ENCODE measurements at regions not wholly inside any gene's neighbourhood (a gene's known extent, or its start where the extent isn't known, plus 50 kb on each side); places are given as distances from the start of the nearest gene placed in this dataset.
"Not testable (repeated sequence)": the region's sequence is repeated elsewhere in the genome, so short reads cannot be mapped to it uniquely, and the experiment has no call there.

DNA sequence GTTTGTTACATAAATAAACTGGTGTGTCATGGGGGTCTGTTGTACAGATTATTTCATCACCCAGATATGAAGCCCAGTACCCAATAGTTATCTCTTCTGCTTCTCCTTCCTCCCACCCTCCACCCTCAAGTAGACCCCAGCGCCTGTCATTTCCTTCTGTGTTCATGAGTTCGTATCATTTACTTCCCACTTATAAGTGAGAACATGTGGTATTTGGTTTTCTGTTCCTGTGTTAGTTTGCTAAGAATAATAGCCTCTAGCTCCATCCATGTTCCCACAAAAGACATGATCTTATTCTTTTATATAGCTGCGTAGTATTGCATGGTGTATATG lies 185.4 kb downstream of the PSMG1 start:
- DNase-seq, result not testable (repeated sequence)

DNA sequence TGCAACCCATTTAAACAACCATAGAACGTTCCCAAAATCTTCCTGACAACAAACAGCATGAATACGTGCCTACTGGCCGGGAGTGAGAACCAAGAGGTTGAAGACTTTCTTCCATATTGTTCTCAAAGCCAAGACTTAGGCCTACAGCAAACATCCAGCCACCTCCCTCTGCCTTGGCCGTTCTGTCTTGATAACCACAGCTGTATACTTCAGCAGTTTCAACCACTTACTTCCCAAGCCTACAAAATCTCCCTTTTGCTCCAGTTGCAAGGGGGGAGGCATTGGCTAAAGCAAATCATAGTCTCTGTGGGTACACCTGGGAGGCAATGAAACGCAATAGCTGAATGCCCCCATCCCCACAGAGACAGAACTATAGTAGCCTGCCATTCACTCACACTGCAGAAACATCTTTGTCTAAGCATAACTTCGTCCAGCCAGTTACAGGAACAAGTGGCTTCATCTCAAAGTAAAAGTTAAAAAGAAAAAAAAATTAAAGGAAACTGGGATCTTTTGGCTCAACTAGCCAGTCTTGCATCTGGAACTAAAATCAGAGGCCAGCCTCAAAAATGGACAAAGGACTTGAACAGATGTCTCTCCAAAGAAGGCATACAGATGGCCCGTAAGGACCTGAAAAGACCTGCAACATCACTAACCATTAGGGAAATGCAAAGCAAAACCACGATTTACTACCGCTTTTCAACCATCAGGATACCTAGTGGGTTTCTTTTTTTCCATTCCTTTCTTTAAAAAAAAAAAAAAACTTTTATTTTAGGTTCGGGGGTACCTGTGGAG lies 186.0 kb downstream of the PSMG1 start:
- no peak for DNase-seq

DNA sequence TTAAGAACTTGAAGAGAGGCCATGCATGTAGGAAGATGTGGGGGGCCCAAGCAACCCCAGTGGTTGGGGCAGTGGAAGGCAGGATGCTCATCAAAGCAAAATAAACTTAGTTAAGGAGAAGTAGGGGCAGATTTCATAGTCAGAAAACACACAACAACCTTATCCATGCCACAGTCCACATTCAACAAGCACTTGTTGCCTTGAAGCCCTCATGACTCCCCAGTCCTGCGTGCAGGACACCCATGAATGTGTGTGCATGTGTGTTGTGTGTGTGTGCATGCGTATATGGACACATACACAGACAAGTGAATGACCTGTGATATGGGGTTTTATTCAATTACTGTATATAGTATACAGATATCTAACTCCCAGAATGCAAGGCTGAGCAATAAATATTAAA lies 186.9 kb downstream of the PSMG1 start:
- no peak for DNase-seq

DNA sequence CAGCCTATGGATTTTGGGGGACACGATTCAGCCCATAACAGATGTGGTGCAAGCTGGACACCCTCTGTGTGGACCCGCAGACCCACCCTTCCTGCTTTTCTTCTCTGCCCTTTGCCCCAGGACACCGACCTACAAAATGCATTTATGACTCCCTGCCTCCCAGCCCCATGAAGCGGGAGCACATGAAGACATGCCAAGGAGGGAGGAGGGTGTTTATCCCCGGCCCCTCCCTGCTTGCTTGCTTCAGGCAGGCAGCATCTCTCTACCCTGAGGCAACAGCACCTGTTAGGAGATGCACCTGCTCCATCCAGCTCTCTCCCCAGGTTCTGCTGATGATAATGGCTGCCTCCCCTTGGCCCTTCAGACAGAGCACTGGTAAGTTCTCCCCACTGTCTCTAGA lies 187.5 kb downstream of the PSMG1 start:
- no peak for DNase-seq

DNA sequence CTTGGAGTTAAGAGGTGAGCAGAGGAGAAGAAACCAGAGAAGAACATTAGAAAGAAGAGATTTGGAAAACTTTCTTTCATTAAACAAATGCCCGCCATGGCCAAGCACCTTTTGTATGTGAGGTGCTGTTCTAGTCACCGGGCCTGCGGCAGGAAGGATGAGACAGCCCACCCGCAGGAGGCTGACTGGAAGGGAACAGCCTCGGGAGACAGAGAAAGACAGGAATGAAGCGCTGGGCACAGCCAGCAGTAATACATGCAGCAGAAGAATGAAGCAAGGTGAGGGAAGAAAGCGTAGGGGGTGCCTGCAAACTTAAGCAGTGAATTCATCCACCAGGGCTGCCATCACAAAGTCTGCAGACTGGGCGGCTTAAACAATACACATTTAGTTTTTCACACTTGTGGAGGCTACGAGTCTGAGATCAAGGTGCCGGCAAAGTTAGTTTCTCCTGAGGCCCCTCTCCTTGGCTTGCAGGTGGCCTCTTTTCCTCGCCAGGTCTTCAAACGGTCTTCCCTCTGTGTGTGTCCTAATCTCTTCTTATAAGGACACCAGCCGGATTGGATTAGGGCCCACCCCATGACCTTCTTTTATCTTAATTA lies 188.1 kb downstream of the PSMG1 start:
- no peak for DNase-seq

DNA sequence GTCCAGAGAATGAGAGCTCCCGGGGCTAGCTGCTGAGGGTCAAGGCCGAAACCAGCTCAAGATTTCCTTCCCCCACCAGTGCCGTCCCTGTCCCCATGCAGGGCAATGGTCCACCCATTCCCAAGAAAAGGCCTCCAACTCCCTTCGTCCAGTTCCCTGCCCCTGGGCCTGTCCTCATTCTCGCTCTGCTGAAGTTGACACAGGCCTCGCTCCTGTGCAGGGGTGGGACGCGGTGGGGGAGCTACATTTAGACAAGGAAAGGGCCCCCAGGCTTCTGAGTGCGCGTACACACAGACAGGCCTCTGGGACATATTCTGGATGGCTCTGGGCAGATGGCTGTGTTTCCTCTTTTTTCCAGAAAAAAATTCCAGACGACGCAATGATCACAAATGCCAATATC lies 188.3 kb downstream of the ETS2 start:
- DNase-seq, result no peak

DNA sequence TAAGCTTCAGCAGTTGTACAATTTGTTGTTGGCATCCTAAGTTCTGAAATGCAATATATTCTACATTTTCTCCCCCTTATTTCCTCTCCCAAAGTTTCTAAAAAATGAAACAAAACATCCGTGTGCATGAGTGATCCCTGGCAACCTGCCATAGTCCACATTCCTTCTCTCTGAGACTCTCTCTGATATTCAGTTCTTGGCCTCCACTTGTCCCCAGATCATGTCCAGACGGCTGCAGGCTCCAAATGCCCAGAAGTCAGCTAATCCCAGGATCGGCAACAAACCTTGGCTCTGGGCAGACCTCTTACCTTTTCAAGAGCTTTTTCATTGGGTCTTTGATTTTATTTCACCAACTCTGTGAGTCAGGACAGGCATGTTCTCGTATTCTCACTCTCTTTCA lies 187.8 kb downstream of the ETS2 start:
- DNase-seq, result no peak

DNA sequence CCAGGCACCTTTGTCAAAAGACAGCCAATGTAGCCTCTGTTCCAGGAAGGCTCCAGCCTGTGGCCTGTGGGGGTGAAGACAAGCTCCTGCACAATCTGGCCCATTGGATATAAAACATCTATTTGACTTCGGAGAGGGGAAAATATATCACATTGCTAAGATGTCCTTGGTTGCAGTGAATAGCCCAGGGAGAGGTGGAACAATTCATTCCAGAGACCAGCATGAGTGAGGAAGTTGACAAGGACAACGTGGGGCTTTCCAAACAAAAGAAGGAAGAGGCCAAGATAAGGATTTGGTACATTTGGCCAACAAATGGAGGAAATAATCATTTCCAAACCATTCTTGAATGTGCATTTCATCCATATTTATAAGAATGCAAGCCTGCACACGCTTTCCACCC lies 187.0 kb downstream of the ETS2 start:
- no peak for DNase-seq

DNA sequence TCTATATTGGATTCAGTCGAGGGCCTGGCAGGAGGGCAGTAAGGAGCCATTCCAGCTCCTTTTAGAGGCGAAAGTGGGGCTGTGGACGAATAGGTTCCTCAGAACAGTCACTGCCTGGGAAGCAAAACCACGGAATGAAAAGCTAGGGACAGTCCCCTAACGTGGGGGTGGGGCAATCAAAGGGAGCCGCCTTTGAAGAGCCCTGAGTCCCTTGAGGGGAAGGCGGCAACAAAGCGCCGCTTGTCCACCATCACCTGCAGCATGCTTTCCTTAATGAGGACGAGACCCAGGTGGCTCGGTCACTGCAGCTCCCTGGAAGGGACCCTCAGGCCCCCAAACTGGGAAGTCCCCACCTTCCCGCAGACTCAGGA lies 184.7 kb downstream of the ETS2 start:
- DNase-seq, result no peak

DNA sequence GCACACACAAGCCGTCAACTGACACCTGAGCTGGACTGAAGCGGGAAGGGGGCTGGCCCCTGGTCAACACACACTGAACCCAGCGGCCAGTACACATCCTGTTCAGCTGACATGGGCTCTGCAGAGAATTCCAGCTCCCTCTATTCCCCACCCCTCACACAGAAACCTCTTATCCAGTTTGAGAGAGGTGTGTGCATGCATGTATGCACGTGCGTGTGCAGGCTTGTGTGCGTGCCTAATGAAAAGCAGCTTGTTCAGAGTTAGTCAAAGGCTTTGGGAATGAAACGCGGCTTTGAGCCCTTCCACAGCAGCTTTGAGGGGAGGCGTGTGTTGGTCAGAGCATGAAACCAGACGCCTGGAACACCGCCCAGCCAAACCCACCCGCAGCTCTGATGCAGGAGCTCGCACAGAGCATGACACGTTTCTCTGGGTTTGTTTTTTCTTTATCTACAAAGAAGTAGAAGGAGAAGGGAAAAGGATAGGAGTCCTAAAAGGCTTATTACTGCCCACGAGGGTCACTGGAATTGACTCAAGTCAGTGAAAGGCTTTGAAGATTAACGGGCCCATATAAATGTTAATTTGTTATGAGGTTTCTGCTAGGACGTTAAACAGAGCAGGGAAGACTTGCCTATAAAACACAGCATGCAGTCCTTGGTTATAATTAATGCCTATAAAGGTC lies 184.2 kb downstream of the ETS2 start:
- no peak for DNase-seq

DNA sequence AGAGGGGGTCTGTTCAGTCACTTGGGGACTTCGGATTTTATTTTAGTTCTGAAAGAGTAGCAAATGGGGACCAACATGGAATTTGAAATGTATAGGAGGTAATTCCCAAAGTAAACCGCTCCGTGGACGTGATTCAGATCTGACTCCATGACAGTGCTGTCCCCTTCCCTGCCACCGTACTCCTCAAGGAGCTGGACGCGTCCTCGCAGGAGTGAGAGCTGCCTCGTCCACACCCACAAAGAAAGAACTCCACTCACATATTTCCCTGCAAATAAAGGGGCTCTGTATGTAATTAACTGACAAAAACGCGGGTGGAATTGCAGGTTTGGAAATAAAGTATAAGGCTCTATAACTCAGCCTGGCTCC lies 183.6 kb downstream of the ETS2 start:
- DNase-seq, result no peak

DNA sequence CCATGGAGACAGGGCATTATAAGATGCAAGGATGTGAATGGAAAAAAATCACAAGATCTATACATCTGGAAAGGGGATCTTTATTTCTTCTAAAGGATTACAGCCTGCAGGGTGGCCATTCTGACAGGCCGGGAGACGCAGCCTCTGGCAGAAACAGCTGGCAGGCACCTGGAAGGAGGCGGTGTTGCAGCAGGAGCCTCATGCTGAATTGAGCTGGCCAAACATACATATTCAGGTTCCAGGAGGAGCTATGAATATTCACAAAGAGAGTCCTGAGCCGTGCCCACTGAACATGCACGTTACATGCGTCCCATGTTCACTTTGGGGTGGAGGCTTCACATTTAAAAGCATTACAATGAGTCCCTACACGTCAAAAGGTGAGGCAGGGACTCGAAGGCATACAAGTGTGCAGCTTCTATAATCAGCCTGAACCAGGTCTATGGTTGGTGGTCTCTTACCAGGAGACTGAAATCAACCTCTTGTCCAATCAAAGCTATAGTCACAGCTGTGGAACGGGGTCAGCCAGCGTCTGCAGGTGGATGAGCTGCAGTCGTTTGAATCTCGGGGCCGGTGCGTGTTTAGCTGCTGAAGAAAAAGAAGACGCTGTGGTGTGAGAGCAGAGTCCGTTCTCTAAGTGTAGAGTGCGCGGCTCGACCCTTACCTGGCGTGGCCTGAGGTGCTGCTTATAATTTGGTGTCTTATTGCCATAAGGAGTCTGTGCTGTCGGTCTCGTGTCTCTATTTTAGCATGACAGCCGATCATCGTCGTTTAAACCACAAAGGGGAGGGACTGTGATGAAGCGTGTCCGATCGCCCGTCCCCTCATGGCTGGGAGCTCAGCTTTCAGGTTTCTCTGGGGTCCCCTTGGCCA lies 183.0 kb downstream of the ETS2 start:
- DNase-seq, result no peak

DNA sequence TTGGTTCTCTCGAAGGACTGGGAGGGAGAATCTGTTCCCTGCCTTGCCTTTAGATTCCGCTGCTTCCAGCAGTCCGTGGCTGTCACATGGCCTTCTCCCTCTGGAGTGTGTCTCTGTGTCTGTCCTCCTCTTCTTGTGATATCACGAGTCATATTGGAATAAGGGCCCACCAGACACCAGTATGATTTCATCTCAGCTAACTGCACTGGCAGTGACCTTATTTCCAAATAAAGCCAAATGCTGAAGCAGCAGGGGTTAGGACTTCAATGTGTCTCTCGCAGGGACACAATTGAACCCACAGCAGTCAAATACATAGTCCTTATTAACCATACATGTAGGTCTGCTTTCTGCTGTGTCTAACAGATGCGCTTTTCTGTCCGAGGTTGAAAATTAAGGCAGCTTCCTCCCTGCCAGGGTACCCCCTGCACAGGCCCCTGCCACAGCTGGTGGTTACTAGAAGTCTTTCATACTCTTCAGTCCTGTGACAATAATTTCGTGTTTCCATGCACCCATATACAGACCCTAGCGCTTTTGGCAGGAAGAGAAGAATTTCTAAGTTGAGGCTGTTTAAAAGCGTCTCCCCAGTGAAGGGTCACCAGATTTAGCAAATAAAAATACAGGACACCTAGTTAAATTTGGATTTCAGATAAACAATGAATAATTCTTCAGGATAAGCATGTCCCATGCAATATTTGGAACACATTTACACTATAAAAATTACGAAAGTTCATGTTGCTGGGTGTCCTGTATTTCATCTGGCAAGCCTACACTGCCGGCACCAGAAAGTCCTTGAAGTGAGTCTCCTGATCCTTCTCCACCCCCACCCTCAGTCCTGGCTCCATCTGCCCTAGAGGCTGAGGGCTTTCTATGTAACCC lies 182.1 kb downstream of the ETS2 start:
- DNase-seq, result peak in 1 of 14 donors; percentile 7

DNA sequence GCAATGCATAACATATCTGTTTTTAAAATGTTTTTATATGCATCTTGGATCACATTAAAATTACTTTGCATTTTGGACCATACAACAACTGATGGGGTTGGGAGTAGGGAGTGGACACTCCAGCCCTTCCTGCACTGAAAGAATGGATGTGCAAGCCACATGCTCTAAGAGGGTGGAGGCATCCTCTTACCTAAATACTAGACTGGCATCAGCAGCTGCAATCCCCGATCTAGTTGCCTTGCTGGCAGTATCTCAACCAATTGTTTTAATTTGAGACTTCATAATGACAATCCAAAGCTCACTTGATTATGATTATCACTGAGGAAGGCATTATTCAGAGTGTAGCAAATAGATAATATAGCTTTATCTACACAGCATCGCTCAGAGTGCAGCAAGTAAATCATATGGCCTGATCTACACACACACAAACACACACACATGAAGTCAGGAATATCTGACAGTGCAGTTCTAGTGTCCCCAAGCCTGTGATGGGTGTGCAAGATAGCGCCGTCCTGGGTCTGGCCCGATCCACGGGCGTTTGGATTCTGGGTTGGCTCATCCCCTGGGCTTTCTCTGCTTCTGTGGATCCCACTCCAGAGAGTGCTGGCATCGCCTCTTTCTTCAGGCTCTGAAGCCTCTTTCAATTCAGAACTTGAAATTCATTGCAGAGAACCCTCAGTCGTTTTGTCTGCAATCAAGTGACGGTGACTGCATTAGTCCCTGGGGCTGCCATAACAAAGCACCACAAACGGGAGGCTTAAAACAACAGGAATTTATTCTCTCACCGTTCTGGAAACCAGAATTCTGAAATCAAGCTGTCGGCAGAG lies 181.3 kb downstream of the ETS2 start:
- no peak for DNase-seq

DNA sequence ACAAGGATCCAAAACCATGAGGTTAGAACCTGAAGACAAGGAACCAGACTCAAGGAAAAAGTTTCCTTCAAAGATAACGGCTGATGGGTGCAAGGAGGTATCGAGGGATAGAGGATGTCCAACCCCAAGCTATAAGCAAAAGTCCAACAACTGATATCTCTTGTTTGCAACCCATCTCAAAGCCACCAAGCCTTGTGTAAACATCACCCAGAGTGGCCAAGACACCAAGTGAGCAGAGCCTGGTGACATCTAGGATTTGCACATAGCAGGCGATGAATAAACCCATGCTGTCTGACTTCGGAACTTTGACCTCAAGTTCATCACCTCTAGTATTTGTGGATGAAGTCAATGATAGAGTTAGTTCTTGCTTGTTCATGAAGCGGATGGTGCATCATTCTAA lies 180.7 kb downstream of the ETS2 start:
- DNase-seq, result no peak

DNA sequence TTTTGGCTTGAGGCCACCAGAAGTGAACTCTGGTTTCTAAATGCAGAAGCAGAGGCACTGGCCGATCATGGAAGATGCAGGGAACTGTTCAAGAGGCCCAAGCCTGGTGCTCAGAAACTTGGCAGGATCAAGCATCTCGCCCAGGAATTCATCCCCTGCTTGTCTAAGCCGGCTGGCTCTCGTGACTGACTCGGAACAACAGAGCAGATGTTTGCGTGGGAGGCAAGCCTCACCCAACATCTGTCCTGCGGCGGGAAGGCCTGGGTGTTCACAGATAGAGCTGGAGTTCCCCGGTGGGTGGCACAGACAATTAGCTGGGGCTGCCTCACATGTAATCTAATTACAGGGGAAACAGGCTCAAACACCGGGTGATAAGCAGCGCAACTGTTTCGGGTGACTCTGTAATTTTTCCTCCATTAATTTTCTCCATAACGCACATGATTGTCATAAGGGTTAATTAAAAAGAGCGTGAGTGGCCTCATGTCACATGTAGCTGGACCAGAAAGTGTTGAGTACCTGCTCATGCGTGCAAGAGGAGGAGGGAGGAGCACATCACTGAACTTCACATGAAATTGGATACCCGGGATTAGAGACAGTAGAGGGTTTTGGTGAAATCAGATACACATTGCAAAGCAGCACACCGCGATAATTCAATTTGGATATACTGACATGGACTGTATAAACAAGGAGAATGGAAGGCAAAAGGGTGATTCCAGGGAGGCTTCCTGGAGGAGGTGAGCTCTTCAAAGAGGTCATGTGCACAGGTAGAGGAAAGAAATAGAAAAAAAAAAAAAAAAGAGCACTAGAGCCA lies 180.0 kb downstream of the ETS2 start:
- DNase-seq, result no peak

DNA sequence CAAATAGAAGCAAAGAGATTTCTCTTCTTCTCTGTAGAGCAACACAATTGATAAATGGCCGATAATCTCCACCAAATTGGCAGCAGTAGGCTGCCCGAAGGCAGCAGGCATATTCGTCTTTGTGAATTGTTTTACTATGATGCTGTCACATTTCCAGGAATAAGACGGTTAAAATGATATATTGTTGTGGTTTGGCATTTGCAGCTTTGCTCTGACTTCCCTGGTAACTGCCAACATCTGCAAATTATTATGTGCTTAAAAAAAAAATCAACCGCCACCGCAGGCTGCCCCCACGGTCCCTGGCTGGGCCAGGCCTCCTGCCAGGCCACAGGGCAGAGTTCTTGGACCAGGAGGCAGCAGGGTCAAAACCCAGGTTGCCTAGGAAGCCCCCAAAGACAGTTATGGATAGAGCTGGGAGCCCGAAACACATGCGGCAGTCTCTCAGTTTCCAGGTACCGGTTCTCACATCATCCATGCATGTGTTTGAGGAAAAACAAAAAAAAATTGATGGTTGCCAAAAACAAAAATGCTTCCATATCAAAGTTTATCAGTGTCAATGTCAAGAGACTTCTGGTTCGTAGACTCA lies 179.3 kb downstream of the ETS2 start:
- no peak for DNase-seq

DNA sequence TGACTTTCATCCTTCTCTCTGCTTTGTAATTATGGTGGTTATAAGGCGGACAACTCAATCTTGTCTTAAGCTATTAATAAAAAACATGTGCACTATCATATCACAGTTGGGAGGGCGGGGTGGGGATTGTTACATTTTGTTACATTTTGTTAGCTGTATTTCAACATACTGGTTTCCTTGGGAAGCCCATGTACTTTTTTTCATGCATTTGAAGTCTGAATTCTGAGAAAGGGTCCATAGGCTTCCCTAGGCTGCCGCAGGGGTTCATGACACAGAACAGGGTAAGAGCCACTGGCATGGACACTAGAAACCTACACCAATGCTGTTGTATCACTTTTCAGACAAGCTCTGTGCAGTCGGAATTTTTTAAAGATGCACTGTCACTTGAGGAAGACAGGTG lies 178.8 kb downstream of the ETS2 start:
- DNase-seq, result no peak

DNA sequence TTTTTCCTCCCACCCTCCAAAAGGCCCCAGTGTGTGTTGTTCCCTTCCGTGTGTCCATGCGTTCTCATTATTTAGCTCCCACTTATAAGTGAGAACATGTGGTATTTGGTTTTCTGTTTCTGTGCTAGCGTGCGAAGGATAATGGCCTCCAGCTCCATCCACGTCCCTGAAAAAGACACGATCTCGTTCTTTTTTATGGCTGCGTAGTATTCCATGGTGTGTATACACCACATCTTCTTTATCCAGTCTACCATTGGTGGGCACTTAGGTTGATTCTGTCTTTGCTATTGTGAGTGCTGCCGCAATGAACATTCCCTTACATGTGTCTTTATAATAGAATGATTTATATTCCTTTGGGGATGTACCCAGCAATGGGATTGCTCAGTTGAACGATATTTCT lies 177.8 kb downstream of the ETS2 start:
- DNase-seq, result no peak

DNA sequence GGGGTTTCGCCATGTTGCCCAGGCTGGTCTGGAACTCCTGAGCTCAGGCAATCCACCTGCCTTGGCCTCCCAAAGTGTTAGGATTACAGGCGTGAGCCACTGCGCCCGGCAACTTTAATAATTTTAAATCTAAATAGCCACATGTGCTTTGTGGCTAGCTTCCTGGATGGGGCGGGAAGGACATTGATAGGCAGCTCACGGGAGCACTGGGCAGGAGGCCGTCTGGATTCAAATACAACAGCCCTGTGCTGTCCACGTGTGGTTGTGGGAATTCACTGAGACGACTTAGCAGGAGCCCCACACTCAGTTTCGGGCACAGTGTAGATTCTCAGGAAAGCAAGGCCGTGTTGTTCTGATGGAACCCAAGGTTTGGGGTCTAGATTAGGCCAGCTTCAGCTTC lies 177.1 kb downstream of the ETS2 start:
- no peak for DNase-seq

Measured in C1 segment of cervical spinal cord (tissue), 14 donors.